ENCODE measurements at regions not wholly inside any gene's neighbourhood (a gene's known extent, or its start where the extent isn't known, plus 50 kb on each side); places are given as distances from the start of the nearest gene placed in this dataset.

DNA sequence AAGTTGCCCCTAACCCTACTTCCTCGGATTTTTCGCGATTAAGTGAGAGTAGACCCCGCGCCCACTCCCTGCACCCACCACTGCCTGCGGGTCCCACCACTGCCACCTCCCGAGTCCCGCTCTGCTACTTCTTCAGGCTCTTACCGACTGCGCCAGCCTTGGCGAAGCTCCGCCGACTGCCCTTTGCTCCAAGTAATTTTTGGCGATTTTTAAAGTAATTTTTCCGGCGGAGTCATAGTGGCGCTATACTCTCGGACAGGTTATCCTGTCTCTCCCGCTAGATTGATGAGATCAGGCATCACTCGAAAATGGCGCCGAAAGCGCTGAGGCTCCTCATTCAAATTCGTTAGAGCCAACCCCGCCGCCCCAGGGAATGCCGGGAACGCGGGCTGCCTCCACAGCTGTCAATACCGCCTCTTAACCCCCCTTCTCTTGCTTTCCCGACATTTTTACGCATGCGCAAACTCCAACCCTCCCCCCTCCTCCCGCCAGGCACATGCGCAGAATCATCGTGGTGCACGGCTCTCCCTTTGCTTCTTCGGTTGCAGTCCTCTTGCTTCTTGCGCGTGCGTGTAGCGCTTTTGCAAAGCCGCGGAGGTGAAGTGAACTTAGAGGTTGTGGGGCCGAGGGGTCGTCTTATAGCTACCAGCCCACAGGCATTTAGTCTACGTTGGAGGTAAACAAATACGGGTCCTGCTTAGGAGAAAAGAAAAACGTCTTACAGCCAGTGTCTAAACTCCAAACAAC, 66.6 kb downstream of the KCNRG start (continued):
- TF ChIP-seq, protein P1, sequence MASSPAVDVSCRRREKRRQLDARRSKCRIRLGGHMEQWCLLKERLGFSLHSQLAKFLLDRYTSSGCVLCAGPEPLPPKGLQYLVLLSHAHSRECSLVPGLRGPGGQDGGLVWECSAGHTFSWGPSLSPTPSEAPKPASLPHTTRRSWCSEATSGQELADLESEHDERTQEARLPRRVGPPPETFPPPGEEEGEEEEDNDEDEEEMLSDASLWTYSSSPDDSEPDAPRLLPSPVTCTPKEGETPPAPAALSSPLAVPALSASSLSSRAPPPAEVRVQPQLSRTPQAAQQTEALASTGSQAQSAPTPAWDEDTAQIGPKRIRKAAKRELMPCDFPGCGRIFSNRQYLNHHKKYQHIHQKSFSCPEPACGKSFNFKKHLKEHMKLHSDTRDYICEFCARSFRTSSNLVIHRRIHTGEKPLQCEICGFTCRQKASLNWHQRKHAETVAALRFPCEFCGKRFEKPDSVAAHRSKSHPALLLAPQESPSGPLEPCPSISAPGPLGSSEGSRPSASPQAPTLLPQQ (tag by site-specific recombination; IDR thresholded peaks at IDR 0.05), result peak; percentile 94
- TF ChIP-seq KLF1 (tag by site-specific recombination; IDR thresholded peaks at IDR 0.05) (peak; percentile 82), ZNF785 (tag by site-specific recombination; IDR thresholded peaks at IDR 0.05) (no peak), ZNF660 (tag by site-specific recombination; IDR thresholded peaks at IDR 0.05) (peak; percentile 44), ZNF155 (tag by site-specific recombination; IDR thresholded peaks at IDR 0.05) (no peak), TRIM28 (IDR thresholded peaks at IDR 0.05; ENCODE audit: borderline replicate concordance, low read length) (no peak), KLF8 (tag by site-specific recombination; IDR thresholded peaks at IDR 0.05) (peak; percentile 87; the same call in 1 of the 2 replicates), ZBTB8A (tag by site-specific recombination; IDR thresholded peaks at IDR 0.05) (peak; percentile 99), GLI4 (tag by site-specific recombination; IDR thresholded peaks at IDR 0.05) (peak; percentile 85; the same call in 1 of the 2 replicates), ZSCAN23 (tag by site-specific recombination; IDR thresholded peaks at IDR 0.05) (0 out of 2 replicates have a peak, but pooled peaks have one; percentile 20), SP2 (tag by site-specific recombination; IDR thresholded peaks at IDR 0.05) (peak; percentile 87), YY1 (tag by site-specific recombination; IDR thresholded peaks at IDR 0.05) (peak; percentile 66), KLF9 (tag by site-specific recombination; IDR thresholded peaks at IDR 0.05; ENCODE audit: low read depth) (0 out of 2 replicates have a peak, but pooled peaks have one; percentile 81), TCF7L2 (IDR thresholded peaks at IDR 0.05; ENCODE audit: borderline replicate concordance, low read depth, low read length) (no peak), ZNF76 (tag by site-specific recombination; IDR thresholded peaks at IDR 0.05; ENCODE audit: borderline replicate concordance, low read depth) (peak; percentile 95), ZFP37 (tag by site-specific recombination; IDR thresholded peaks at IDR 0.05) (peak; percentile 95), ZNF843 (tag by site-specific recombination; IDR thresholded peaks at IDR 0.05) (0 out of 2 replicates have a peak, but pooled peaks have one; percentile 52), ZNF23 (tag by site-specific recombination; IDR thresholded peaks at IDR 0.05; ENCODE audit: borderline replicate concordance) (no peak), ZNF302 (tag by site-specific recombination; IDR thresholded peaks at IDR 0.05; ENCODE audit: low read depth) (no peak), ZXDB (tag by site-specific recombination; IDR thresholded peaks at IDR 0.05) (peak; percentile 52; the same call in 1 of the 2 replicates), ZNF16 (tag by site-specific recombination; IDR thresholded peaks at IDR 0.05; ENCODE audit: low read depth) (no peak)
- TF ChIP-seq, protein P2, sequence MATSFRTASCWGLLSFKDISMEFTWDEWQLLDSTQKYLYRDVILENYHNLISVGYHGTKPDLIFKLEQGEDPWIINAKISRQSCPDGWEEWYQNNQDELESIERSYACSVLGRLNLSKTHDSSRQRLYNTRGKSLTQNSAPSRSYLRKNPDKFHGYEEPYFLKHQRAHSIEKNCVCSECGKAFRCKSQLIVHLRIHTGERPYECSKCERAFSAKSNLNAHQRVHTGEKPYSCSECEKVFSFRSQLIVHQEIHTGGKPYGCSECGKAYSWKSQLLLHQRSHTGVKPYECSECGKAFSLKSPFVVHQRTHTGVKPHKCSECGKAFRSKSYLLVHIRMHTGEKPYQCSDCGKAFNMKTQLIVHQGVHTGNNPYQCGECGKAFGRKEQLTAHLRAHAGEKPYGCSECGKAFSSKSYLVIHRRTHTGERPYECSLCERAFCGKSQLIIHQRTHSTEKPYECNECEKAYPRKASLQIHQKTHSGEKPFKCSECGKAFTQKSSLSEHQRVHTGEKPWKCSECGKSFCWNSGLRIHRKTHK (tag by site-specific recombination; IDR thresholded peaks at IDR 0.05), result no peak
- TF ChIP-seq, protein P3, sequence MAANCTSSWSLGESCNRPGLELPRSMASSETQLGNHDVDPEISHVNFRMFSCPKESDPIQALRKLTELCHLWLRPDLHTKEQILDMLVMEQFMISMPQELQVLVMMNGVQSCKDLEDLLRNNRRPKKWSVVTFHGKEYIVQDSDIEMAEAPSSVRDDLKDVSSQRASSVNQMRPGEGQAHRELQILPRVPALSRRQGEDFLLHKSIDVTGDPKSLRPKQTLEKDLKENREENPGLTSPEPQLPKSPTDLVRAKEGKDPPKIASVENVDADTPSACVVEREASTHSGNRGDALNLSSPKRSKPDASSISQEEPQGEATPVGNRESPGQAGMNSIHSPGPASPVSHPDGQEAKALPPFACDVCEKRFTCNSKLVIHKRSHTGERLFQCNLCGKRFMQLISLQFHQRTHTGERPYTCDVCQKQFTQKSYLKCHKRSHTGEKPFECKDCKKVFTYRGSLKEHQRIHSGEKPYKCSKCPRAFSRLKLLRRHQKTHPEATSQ (tag by site-specific recombination; IDR thresholded peaks at IDR 0.05), result no peak
- TF ChIP-seq, protein P4, sequence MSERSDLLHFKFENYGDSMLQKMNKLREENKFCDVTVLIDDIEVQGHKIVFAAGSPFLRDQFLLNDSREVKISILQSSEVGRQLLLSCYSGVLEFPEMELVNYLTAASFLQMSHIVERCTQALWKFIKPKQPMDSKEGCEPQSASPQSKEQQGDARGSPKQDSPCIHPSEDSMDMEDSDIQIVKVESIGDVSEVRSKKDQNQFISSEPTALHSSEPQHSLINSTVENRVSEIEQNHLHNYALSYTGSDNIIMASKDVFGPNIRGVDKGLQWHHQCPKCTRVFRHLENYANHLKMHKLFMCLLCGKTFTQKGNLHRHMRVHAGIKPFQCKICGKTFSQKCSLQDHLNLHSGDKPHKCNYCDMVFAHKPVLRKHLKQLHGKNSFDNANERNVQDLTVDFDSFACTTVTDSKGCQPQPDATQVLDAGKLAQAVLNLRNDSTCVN (tag by site-specific recombination; optimal IDR thresholded peaks at IDR 0.05), result peak; percentile 50
- TF ChIP-seq, protein P5, sequence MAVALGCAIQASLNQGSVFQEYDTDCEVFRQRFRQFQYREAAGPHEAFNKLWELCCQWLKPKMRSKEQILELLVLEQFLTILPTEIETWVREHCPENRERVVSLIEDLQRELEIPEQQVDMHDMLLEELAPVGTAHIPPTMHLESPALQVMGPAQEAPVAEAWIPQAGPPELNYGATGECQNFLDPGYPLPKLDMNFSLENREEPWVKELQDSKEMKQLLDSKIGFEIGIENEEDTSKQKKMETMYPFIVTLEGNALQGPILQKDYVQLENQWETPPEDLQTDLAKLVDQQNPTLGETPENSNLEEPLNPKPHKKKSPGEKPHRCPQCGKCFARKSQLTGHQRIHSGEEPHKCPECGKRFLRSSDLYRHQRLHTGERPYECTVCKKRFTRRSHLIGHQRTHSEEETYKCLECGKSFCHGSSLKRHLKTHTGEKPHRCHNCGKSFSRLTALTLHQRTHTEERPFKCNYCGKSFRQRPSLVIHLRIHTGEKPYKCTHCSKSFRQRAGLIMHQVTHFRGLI (tag by site-specific recombination; IDR thresholded peaks at IDR 0.05), result no peak
- TF ChIP-seq, protein P6, sequence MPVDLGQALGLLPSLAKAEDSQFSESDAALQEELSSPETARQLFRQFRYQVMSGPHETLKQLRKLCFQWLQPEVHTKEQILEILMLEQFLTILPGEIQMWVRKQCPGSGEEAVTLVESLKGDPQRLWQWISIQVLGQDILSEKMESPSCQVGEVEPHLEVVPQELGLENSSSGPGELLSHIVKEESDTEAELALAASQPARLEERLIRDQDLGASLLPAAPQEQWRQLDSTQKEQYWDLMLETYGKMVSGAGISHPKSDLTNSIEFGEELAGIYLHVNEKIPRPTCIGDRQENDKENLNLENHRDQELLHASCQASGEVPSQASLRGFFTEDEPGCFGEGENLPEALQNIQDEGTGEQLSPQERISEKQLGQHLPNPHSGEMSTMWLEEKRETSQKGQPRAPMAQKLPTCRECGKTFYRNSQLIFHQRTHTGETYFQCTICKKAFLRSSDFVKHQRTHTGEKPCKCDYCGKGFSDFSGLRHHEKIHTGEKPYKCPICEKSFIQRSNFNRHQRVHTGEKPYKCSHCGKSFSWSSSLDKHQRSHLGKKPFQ (tag by site-specific recombination; IDR thresholded peaks at IDR 0.05), result no peak
- TF ChIP-seq, protein P7, sequence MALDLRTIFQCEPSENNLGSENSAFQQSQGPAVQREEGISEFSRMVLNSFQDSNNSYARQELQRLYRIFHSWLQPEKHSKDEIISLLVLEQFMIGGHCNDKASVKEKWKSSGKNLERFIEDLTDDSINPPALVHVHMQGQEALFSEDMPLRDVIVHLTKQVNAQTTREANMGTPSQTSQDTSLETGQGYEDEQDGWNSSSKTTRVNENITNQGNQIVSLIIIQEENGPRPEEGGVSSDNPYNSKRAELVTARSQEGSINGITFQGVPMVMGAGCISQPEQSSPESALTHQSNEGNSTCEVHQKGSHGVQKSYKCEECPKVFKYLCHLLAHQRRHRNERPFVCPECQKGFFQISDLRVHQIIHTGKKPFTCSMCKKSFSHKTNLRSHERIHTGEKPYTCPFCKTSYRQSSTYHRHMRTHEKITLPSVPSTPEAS (tag by site-specific recombination; IDR thresholded peaks at IDR 0.05), result peak; percentile 32; the same call in 1 of the 2 replicates

Measured in HEK293 (cell line).